Kidney epithelial cell (primary cell): ENCODE measurements at regions not wholly inside any gene's neighbourhood (a gene's known extent, or its start where the extent isn't known, plus 50 kb on each side); places are given as distances from the start of the nearest gene placed in this dataset.

Source experiments
- DNase-seq: peaks from one replicate; pipeline ENCODE4 v3.0.0-alpha.2; 2010; ENCODE audit warnings: low read depth
- H3K27me3 ChIP-seq: 2 replicates; pipeline ENCODE4 v1.6.0; 2011; ENCODE audit warnings: low read length; ENCODE audit not compliant: control insufficient read depth, insufficient read depth
- H3K36me3 ChIP-seq: 2 replicates; pipeline ENCODE4 v1.5.1; 2011; ENCODE audit warnings: low read length; ENCODE audit not compliant: control insufficient read depth, insufficient read depth
- H3K4me3 ChIP-seq: 2 replicates; pipeline ENCODE4 v1.5.1; 2011; ENCODE audit warnings: low read depth, mild to moderate bottlenecking, control low read depth, low read length
- CTCF ChIP-seq: IDR thresholded peaks from 2 replicates; pipeline ENCODE4 v1.5.1; 2011; ENCODE audit warnings: mild to moderate bottlenecking, moderate library complexity, low read length, control low read depth, inconsistent platforms; ENCODE audit not compliant: insufficient read depth, poor library complexity, severe bottlenecking

- TF ChIP-seq CTCF = no peak
- no peaks in the 10 kb centered on the region for H3K27me3 ChIP-seq
- DNase-seq = no peak
- H3K4me3 ChIP-seq = no peak overlapping the region
- H3K36me3 ChIP-seq = no peaks in the 10 kb centered on the region
Observed at GRCh38 chr6:85983032-85983659, 340.5 kb upstream of the SYNCRIP start.

GRCh38 chr6:85977661-85978060 lies 335.0 kb upstream of the SYNCRIP start:
- Histone ChIP-seq H3K36me3 (no peaks in the 10 kb centered on the region), H3K27me3 (no peaks in the 10 kb centered on the region), H3K4me3 (no peak overlapping the region)
- no peak for TF ChIP-seq CTCF
- no peak for DNase-seq

- Histone ChIP-seq H3K27me3 (no peaks in the 10 kb centered on the region), H3K4me3 (no peak overlapping the region), H3K36me3 (no peaks in the 10 kb centered on the region)
- TF ChIP-seq CTCF = no peak
- no peak for DNase-seq
Observed at GRCh38 chr6:85975957-85976356, 333.3 kb upstream of the SYNCRIP start.

GRCh38 chr6:85971238-85971637 lies 328.6 kb upstream of the SYNCRIP start:
- Histone ChIP-seq H3K4me3 (no peak overlapping the region), H3K27me3 (no peaks in the 10 kb centered on the region)
- no peak for TF ChIP-seq CTCF

GRCh38 chr6:85966828-85967227 lies 324.1 kb upstream of the SYNCRIP start:
- no peak for DNase-seq
- Histone ChIP-seq H3K27me3 (no peaks in the 10 kb centered on the region), H3K4me3 (no peak overlapping the region), H3K36me3 (no peaks in the 10 kb centered on the region)
- TF ChIP-seq CTCF = no peak

More at GRCh38 chr6:85971238-85971637, 328.6 kb upstream of the SYNCRIP start:
- no peak for DNase-seq
- no peaks in the 10 kb centered on the region for H3K36me3 ChIP-seq

GRCh38 chr6:85961746-85962145 lies 319.1 kb upstream of the SYNCRIP start:
- Histone ChIP-seq H3K27me3 (no peaks in the 10 kb centered on the region), H3K4me3 (no peak overlapping the region), H3K36me3 (no peaks in the 10 kb centered on the region)
- TF ChIP-seq CTCF = no peak
- no peak for DNase-seq
